GM13976 (cell line): ENCODE measurements at regions not wholly inside any gene's neighbourhood (a gene's known extent, or its start where the extent isn't known, plus 50 kb on each side); places are given as distances from the start of the nearest gene placed in this dataset.

Source experiments
- DNase-seq: peaks from one replicate; pipeline ENCODE4 v3.0.0; 2012; ENCODE audit warnings: low spot score
- in situ Hi-C: fragments of 300-500 bp; cut with MboI; formaldehyde crosslinking; loops from one replicate; pipeline ENCODE4 v1.12.0; 2022; ENCODE audit warnings: low sequenced_read_pairs, mixed read lengths, inconsistent platforms; ENCODE audit not compliant: unreplicated experiment
- TF ChIP-seq, protein P1 (sequence below): IDR thresholded peaks from 2 replicates; pipeline ENCODE4 v1.5.1; 2012; ENCODE audit warnings: borderline replicate concordance, mild to moderate bottlenecking; ENCODE audit not compliant: insufficient read depth; ENCODE audit errors: extremely low read depth, missing control alignments, control extremely low read depth

DNA sequence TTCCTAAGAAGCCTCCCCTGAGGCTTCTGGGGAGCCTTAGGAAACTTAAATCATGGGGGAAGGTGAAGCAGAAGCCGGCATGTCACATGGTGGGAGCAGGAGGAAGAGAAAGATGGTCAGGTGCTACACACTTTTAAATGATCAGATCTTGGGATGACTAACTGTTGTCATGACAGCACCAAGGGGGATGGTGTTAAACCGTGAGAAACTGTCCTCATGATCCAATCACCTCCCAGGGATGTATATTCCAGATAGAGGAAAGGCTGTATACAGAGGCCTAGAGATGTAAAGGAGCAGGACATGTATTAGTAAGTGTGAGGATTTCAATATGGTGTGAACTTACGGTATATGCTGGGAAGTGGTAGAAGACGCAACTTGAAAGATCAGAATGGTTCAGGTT is 121.1 kb downstream of the CAND1 start:
- in situ Hi-C loops: no loop called here
- DNase-seq: no peak
- TF ChIP-seq, protein P1, sequence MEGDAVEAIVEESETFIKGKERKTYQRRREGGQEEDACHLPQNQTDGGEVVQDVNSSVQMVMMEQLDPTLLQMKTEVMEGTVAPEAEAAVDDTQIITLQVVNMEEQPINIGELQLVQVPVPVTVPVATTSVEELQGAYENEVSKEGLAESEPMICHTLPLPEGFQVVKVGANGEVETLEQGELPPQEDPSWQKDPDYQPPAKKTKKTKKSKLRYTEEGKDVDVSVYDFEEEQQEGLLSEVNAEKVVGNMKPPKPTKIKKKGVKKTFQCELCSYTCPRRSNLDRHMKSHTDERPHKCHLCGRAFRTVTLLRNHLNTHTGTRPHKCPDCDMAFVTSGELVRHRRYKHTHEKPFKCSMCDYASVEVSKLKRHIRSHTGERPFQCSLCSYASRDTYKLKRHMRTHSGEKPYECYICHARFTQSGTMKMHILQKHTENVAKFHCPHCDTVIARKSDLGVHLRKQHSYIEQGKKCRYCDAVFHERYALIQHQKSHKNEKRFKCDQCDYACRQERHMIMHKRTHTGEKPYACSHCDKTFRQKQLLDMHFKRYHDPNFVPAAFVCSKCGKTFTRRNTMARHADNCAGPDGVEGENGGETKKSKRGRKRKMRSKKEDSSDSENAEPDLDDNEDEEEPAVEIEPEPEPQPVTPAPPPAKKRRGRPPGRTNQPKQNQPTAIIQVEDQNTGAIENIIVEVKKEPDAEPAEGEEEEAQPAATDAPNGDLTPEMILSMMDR: no peak

DNA sequence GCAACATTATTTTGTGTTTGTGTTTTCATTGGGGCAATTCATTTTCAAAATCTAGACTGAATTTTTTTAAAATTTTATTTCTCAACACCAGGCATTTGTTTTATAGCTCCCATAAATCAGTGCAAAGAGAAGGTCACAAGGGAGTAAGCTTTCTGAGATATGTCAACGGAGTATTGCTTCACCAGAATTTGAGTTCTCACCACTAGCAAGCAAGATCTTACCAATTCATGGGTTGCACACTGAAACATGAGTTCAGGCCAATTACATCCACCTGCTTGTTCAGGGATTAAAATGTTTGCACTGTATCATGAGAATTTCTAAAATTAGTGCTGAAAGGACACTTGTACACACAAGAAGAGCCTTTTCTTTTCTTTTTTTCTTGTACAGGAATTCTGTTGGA is 121.9 kb downstream of the CAND1 start:
- TF ChIP-seq, protein P1: no peak
- in situ Hi-C loops: no loop called here
- DNase-seq: no peak

DNA sequence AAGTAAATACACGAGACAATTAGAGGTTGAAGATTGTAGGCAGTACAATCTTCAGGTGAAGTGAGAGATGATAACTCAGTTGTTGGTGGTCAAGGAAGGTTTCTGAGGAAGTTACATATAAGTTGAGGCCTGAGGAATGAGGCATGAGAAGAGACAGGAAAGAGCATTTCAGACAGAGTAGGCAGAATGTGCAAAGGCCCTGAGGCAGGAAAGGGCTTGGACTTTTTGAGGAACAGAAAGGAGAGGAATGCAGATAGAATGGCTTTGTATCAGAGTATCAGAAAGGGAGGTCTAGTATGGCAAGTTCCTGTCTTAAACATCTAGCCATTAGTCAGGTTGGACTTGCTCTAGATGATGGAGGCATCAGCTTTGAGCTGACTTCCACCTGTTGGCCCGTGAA is 122.5 kb downstream of the CAND1 start:
- no peak for DNase-seq
- TF ChIP-seq, protein P1: no peak
- in situ Hi-C loops: no loop called here

DNA sequence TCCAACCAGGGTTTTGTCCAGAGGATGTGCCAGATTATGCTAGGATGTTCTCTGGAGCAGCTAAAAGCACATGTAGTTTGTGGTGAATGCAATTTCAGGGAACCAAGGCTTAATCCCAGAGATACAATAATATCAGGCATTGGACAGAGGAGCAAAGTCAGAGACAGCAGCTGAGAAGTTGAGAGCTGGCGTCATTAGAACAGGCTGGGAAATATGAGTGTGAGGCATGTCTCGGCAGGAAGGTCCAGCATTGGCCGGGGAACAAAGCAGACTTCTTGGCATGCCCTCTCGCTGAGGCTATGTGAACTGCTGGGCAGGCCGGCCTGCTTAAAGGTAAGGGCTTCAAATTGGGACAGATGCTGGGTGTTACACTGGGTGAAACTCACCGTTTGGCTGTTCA is 125.4 kb downstream of the CAND1 start:
- in situ Hi-C loops: no loop called here
- TF ChIP-seq, protein P1: no peak
- no peak for DNase-seq

DNA sequence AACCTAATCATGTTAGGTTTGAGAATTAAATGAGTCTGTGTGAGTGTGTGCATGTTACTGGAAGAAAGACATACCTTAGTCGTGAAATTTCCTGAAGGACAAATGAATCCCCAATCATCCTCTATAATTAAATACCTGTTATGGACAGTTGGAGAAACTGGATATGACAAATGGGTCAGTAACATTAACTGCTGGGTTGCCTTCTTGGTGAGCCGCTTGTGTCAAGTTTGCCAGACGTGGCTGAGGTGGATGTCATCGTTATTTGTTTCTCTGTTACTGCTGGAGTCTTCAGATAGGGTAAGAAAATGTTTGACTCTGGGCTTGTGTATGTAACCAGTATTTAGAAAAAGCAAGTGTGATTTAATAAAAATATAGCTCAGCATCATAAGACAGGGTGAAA is 131.6 kb downstream of the CAND1 start:
- no peak for DNase-seq
- TF ChIP-seq, protein P1: no peak
- in situ Hi-C loops: no loop called here

DNA sequence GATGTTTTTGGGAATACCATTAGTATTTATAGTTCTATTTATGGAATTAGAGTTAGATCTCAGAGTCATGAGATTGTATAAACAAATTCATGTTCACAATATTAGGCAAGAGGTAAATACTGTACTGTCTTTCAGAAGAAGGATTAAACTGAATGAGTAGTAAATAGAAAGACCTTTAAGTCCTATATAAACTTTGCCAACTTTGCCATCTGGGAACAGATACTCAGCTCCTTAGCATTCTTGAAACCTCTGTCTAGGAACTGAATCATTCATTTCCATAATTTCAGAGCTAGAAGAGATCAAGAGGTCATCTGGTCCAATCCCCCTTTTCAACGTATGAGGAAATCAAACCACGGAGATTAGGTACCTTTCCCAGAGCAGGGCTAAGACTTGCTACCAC is 141.1 kb downstream of the CAND1 start:
- TF ChIP-seq, protein P1: no peak
- in situ Hi-C loops: no loop called here
- no peak for DNase-seq

DNA sequence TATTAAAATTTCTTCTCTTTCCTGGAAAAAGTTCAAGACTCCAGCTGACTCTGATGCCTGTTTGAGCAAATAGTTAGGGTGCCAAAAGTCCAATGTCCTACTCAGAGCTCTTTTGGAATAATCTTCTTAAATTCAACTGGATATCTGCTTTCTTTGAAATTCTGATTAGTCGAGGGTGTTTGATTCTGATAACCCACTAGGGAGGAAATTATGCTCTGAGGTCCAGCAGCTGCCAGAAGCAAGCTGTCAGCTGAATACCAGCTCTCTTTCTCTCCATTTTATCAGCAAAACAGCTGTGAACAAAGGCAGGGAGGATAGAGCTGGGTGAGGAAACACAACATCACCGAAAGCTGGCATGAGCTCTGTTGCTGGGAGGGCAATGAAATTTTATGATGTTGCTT is 141.5 kb downstream of the CAND1 start:
- TF ChIP-seq, protein P1: no peak
- no peak for DNase-seq
- in situ Hi-C loops: no loop called here
